Chondrocyte (in vitro differentiated cells): ENCODE measurements at regions not wholly inside any gene's neighbourhood (a gene's known extent, or its start where the extent isn't known, plus 50 kb on each side); places are given as distances from the start of the nearest gene placed in this dataset.

Experiments
- DNase-seq: peaks from one replicate; pipeline ENCODE4 v3.0.0; 2021; ENCODE audit warnings: mixed read lengths, low spot score
- H3K27ac Mint-ChIP-seq: one replicate; pipeline ENCODE4 v1.8.0; 2021; ENCODE audit warnings: mild to moderate bottlenecking, moderate library complexity, mixed read lengths; ENCODE audit not compliant: unreplicated experiment
- H3K27me3 Mint-ChIP-seq: 2 replicates; pipeline ENCODE4 v1.8.0; 2021; ENCODE audit warnings: low read depth, mixed read lengths
- H3K36me3 Mint-ChIP-seq: 2 replicates; pipeline ENCODE4 v1.8.0; 2021; ENCODE audit warnings: low read depth, mixed read lengths
- H3K4me1 Mint-ChIP-seq: 2 replicates; pipeline ENCODE4 v1.8.0; 2021; ENCODE audit warnings: low read depth, mild to moderate bottlenecking, mixed read lengths
- H3K4me3 Mint-ChIP-seq: one replicate; pipeline ENCODE4 v1.8.0; 2021; ENCODE audit warnings: mild to moderate bottlenecking, moderate library complexity, mixed read lengths; ENCODE audit not compliant: unreplicated experiment
- H3K9me3 Mint-ChIP-seq: 2 replicates; pipeline ENCODE4 v1.8.0; 2021; ENCODE audit warnings: low read depth, mixed read lengths
- CTCF ChIP-seq: fragments of 200-600 bp; sonication (generic); IDR thresholded peaks from 2 replicates; pipeline ENCODE4 v1.5.0; 2021; ENCODE audit warnings: antibody characterized with exemption, mild to moderate bottlenecking, moderate library complexity

- Mint-ChIP-seq H3K27ac (no peak overlapping the region), H3K27me3 (peaks cover 8% of the 10 kb centered on the region), H3K4me1 (peaks cover 2% of the 10 kb centered on the region), H3K4me3 (no peak overlapping the region), H3K9me3 (no peaks in the 10 kb centered on the region), H3K36me3 (peaks cover 5% of the 10 kb centered on the region)
- TF ChIP-seq CTCF, result no peak
- DNase-seq, result no peak
Measured at GRCh38 chr17:13316657-13317056, 285.1 kb downstream of the HS3ST3A1 start.

GRCh38 chr17:13311306-13311705 lies 290.4 kb downstream of the HS3ST3A1 start:
- TF ChIP-seq CTCF, result no peak
- Mint-ChIP-seq H3K27me3 (peaks cover 8% of the 10 kb centered on the region), H3K4me3 (no peak overlapping the region), H3K9me3 (peaks cover 19% of the 10 kb centered on the region), H3K4me1 (peaks cover 30% of the 10 kb centered on the region), H3K36me3 (peaks cover 15% of the 10 kb centered on the region), H3K27ac (peak overlapping the region; percentile 22)
- no peak for DNase-seq

- H3K36me3 Mint-ChIP-seq, result peaks cover 15% of the 10 kb centered on the region
- no peak overlapping the region for H3K4me3 Mint-ChIP-seq
- H3K9me3 Mint-ChIP-seq, result peaks cover 19% of the 10 kb centered on the region
- H3K27ac Mint-ChIP-seq, result no peak overlapping the region
- no peak for TF ChIP-seq CTCF
- peaks cover 32% of the 10 kb centered on the region for H3K4me1 Mint-ChIP-seq
- DNase-seq, result no peak
- peaks cover 8% of the 10 kb centered on the region for H3K27me3 Mint-ChIP-seq
Measured at GRCh38 chr17:13310858-13311257, 290.9 kb downstream of the HS3ST3A1 start.

GRCh38 chr17:13306310-13306962 lies 288.6 kb upstream of the ELAC2 start:
- Mint-ChIP-seq H3K36me3 (peaks cover 10% of the 10 kb centered on the region), H3K27me3 (no peaks in the 10 kb centered on the region), H3K9me3 (peaks cover 19% of the 10 kb centered on the region), H3K4me3 (no peak overlapping the region), H3K27ac (no peak overlapping the region), H3K4me1 (peaks cover 41% of the 10 kb centered on the region)
- peak; percentile 76 for TF ChIP-seq CTCF
- no peak for DNase-seq

GRCh38 chr17:13302983-13303382 lies 285.2 kb upstream of the ELAC2 start:
- H3K27me3 Mint-ChIP-seq, result no peaks in the 10 kb centered on the region
- no peaks in the 10 kb centered on the region for H3K36me3 Mint-ChIP-seq
- no peak for TF ChIP-seq CTCF
- peaks cover 4% of the 10 kb centered on the region for H3K9me3 Mint-ChIP-seq
- no peak overlapping the region for H3K4me3 Mint-ChIP-seq
- H3K4me1 Mint-ChIP-seq, result peaks cover 25% of the 10 kb centered on the region
- no peak overlapping the region for H3K27ac Mint-ChIP-seq
- DNase-seq, result no peak
